Tibial nerve (tissue), 4 donors: ENCODE measurements at regions not wholly inside any gene's neighbourhood (a gene's known extent, or its start where the extent isn't known, plus 50 kb on each side); places are given as distances from the start of the nearest gene placed in this dataset.

Experiments
- DNase-seq, 2 donors: peaks; one replicate each; pipeline ENCODE4 v3.0.0-alpha.2; 2019; ENCODE audit warnings: low spot score in 2 of 2
- H3K27ac ChIP-seq, 4 donors: fragments of 200-600 bp; sonication (generic) in 3 of 4; one replicate each; pipeline ENCODE4 v1.5.1; 2017 to 2019; ENCODE audit warnings: mild to moderate bottlenecking in 1 of 4
- H3K27me3 ChIP-seq, 2 donors: fragments of 200-600 bp; sonication (generic) in 1 of 2; one replicate each; pipeline versions ENCODE4 v1.5.1 to v1.6.0; 2017 to 2019
- H3K36me3 ChIP-seq, 3 donors: fragments of 200-600 bp; sonication (generic); one replicate each; pipeline ENCODE4 v1.5.1; 2018 to 2019
- H3K4me1 ChIP-seq, 4 donors: fragments of 200-600 bp; sonication (generic) in 3 of 4; one replicate each; pipeline ENCODE4 v1.5.1; 2017 to 2019
- H3K4me3 ChIP-seq, 4 donors: fragments of 200-600 bp; sonication (generic) in 3 of 4; one replicate each; pipeline ENCODE4 v1.5.1; 2017 to 2019; ENCODE audit warnings: mild to moderate bottlenecking in 1 of 4, moderate library complexity in 1 of 4
- H3K9me3 ChIP-seq, 4 donors: fragments of 200-600 bp; sonication (generic) in 3 of 4; one replicate each; pipeline ENCODE4 v1.5.1; 2017 to 2019
- CTCF ChIP-seq, 5 experiments: fragments of 200-600 bp in 3 of 5; fragments of 450-650 bp in 2 of 5; sonication (generic) in 3 of 5; IDR thresholded peaks; one replicate each; pipeline ENCODE4 v1.5.1; 2016 to 2019; ENCODE audit warnings: antibody characterized with exemption in 5 of 5, mild to moderate bottlenecking in 3 of 5, moderate library complexity in 2 of 5
- EP300 ChIP-seq, 2 donors: sonication (generic); formaldehyde crosslinking; IDR thresholded peaks; one replicate each; pipeline ENCODE4 v1.6.1; 2017; ENCODE audit warnings: antibody characterized with exemption in 2 of 2, mild to moderate bottlenecking in 1 of 2
- POLR2A ChIP-seq, 2 donors: fragments of 450-650 bp; IDR thresholded peaks; one replicate each; pipeline ENCODE4 v1.6.1; 2017; ENCODE audit warnings: antibody characterized with exemption in 2 of 2, mild to moderate bottlenecking in 2 of 2, moderate library complexity in 2 of 2
- WGBS, 2 donors: methylation state at CpG; one replicate each; pipeline ENCODE4 v1.1.5; 2018; 5-methylcytosine and 5-hydroxymethylcytosine counted together

- H3K9me3 ChIP-seq, result no peaks in the 10 kb centered on the region
- no peaks in the 10 kb centered on the region for H3K27me3 ChIP-seq
- TF ChIP-seq POLR2A (IDR thresholded peaks at IDR 0.05) (no peak), CTCF (IDR thresholded peaks at IDR 0.05) (no peak), EP300 (IDR thresholded peaks at IDR 0.05) (no peak)
- no peak for DNase-seq
- no peaks in the 10 kb centered on the region for H3K4me1 ChIP-seq
- WGBS, 2 donors, result 72 to 73% methylated on average over 4 of the region's 4 CpGs
- no peak overlapping the region for H3K4me3 ChIP-seq
- no peaks in the 10 kb centered on the region for H3K36me3 ChIP-seq
- no peak overlapping the region for H3K27ac ChIP-seq
Measured at GRCh38 chr3:117665296-117665695, 955.7 kb downstream of the TUSC7 start.

GRCh38 chr3:117666325-117666724 is 956.7 kb downstream of the TUSC7 start:
- TF ChIP-seq CTCF (IDR thresholded peaks at IDR 0.05) (no peak), EP300 (IDR thresholded peaks at IDR 0.05) (no peak), POLR2A (IDR thresholded peaks at IDR 0.05) (no peak)
- Histone ChIP-seq H3K27me3 (no peaks in the 10 kb centered on the region), H3K4me3 (no peak overlapping the region), H3K36me3 (no peaks in the 10 kb centered on the region), H3K4me1 (no peaks in the 10 kb centered on the region), H3K9me3 (no peaks in the 10 kb centered on the region), H3K27ac (no peak overlapping the region)
- DNase-seq, result no peak
- 44 to 46% methylated on average over 3 of the region's 3 CpGs for WGBS, 2 donors

GRCh38 chr3:117666812-117667211 is 957.2 kb downstream of the TUSC7 start:
- Histone ChIP-seq H3K4me1 (no peaks in the 10 kb centered on the region), H3K9me3 (no peaks in the 10 kb centered on the region), H3K27ac (no peak overlapping the region), H3K27me3 (no peaks in the 10 kb centered on the region), H3K36me3 (no peaks in the 10 kb centered on the region), H3K4me3 (no peak overlapping the region)
- no peak for TF ChIP-seq EP300 (IDR thresholded peaks at IDR 0.05)
- no peak for TF ChIP-seq POLR2A (IDR thresholded peaks at IDR 0.05)
- TF ChIP-seq CTCF (IDR thresholded peaks at IDR 0.05), result no peak
- 50 to 58% methylated on average over 3 of the region's 3 CpGs for WGBS, 2 donors
- DNase-seq, result no peak

GRCh38 chr3:117669774-117670173 is 960.2 kb downstream of the TUSC7 start:
- TF ChIP-seq CTCF (IDR thresholded peaks at IDR 0.05), result no peak
- no peak for TF ChIP-seq POLR2A (IDR thresholded peaks at IDR 0.05)
- TF ChIP-seq EP300 (IDR thresholded peaks at IDR 0.05), result no peak
- no peaks in the 10 kb centered on the region for H3K4me1 ChIP-seq
- H3K9me3 ChIP-seq, result no peaks in the 10 kb centered on the region
- WGBS, 2 donors, result 73 to 77% methylated on average over 4 of the region's 4 CpGs
- H3K36me3 ChIP-seq, result no peaks in the 10 kb centered on the region
- no peaks in the 10 kb centered on the region for H3K27me3 ChIP-seq
- H3K27ac ChIP-seq, result no peak overlapping the region
- no peak for DNase-seq
- H3K4me3 ChIP-seq, result no peak overlapping the region

- 64 to 82% methylated on average over 4 of the region's 4 CpGs for WGBS, 2 donors
- TF ChIP-seq EP300 (IDR thresholded peaks at IDR 0.05), result no peak
- TF ChIP-seq CTCF (IDR thresholded peaks at IDR 0.05), result no peak
- TF ChIP-seq POLR2A (IDR thresholded peaks at IDR 0.05), result no peak
- H3K27ac ChIP-seq, result no peak overlapping the region
Measured at GRCh38 chr3:117671722-117672318, 962.2 kb downstream of the TUSC7 start.

More at GRCh38 chr3:117671722-117672318, 962.2 kb downstream of the TUSC7 start:
- no peaks in the 10 kb centered on the region for H3K36me3 ChIP-seq
- H3K9me3 ChIP-seq, result no peaks in the 10 kb centered on the region
- no peak overlapping the region for H3K4me3 ChIP-seq
- H3K4me1 ChIP-seq, result no peaks in the 10 kb centered on the region
- no peak for DNase-seq
- H3K27me3 ChIP-seq, result no peaks in the 10 kb centered on the region
